ENCODE measurements at regions not wholly inside any gene's neighbourhood (a gene's known extent, or its start where the extent isn't known, plus 50 kb on each side); places are given as distances from the start of the nearest gene placed in this dataset.

DNA sequence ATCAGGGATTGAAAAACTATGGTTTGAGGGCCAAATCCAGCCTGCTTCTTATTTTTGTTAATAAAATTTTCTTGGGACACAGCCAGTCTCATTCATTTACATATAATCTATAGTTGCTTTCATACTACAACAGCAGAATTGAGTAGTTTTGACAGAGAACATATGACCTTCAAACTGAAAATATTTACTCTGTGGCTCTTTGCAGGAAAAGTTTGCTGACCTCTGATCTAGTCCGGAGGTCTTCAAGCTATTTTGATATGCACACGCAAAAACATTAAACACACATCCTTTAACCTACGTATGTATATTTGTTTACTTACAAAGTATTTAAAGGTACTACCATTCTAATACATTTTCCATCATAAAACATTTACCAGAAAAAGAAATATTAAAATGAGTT lies 76.5 kb upstream of the LARGE1 start (continued):
- TF ChIP-seq, protein P1, sequence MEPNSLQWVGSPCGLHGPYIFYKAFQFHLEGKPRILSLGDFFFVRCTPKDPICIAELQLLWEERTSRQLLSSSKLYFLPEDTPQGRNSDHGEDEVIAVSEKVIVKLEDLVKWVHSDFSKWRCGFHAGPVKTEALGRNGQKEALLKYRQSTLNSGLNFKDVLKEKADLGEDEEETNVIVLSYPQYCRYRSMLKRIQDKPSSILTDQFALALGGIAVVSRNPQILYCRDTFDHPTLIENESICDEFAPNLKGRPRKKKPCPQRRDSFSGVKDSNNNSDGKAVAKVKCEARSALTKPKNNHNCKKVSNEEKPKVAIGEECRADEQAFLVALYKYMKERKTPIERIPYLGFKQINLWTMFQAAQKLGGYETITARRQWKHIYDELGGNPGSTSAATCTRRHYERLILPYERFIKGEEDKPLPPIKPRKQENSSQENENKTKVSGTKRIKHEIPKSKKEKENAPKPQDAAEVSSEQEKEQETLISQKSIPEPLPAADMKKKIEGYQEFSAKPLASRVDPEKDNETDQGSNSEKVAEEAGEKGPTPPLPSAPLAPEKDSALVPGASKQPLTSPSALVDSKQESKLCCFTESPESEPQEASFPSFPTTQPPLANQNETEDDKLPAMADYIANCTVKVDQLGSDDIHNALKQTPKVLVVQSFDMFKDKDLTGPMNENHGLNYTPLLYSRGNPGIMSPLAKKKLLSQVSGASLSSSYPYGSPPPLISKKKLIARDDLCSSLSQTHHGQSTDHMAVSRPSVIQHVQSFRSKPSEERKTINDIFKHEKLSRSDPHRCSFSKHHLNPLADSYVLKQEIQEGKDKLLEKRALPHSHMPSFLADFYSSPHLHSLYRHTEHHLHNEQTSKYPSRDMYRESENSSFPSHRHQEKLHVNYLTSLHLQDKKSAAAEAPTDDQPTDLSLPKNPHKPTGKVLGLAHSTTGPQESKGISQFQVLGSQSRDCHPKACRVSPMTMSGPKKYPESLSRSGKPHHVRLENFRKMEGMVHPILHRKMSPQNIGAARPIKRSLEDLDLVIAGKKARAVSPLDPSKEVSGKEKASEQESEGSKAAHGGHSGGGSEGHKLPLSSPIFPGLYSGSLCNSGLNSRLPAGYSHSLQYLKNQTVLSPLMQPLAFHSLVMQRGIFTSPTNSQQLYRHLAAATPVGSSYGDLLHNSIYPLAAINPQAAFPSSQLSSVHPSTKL (CRISPR knock-in tag; IDR thresholded peaks at IDR 0.05), result peak; percentile 58; the same call in 1 of the 2 replicates
- no peak for TF ChIP-seq ZNF432 (CRISPR knock-in tag; IDR thresholded peaks at IDR 0.05; ENCODE audit: borderline replicate concordance)
- TF ChIP-seq, protein P2, sequence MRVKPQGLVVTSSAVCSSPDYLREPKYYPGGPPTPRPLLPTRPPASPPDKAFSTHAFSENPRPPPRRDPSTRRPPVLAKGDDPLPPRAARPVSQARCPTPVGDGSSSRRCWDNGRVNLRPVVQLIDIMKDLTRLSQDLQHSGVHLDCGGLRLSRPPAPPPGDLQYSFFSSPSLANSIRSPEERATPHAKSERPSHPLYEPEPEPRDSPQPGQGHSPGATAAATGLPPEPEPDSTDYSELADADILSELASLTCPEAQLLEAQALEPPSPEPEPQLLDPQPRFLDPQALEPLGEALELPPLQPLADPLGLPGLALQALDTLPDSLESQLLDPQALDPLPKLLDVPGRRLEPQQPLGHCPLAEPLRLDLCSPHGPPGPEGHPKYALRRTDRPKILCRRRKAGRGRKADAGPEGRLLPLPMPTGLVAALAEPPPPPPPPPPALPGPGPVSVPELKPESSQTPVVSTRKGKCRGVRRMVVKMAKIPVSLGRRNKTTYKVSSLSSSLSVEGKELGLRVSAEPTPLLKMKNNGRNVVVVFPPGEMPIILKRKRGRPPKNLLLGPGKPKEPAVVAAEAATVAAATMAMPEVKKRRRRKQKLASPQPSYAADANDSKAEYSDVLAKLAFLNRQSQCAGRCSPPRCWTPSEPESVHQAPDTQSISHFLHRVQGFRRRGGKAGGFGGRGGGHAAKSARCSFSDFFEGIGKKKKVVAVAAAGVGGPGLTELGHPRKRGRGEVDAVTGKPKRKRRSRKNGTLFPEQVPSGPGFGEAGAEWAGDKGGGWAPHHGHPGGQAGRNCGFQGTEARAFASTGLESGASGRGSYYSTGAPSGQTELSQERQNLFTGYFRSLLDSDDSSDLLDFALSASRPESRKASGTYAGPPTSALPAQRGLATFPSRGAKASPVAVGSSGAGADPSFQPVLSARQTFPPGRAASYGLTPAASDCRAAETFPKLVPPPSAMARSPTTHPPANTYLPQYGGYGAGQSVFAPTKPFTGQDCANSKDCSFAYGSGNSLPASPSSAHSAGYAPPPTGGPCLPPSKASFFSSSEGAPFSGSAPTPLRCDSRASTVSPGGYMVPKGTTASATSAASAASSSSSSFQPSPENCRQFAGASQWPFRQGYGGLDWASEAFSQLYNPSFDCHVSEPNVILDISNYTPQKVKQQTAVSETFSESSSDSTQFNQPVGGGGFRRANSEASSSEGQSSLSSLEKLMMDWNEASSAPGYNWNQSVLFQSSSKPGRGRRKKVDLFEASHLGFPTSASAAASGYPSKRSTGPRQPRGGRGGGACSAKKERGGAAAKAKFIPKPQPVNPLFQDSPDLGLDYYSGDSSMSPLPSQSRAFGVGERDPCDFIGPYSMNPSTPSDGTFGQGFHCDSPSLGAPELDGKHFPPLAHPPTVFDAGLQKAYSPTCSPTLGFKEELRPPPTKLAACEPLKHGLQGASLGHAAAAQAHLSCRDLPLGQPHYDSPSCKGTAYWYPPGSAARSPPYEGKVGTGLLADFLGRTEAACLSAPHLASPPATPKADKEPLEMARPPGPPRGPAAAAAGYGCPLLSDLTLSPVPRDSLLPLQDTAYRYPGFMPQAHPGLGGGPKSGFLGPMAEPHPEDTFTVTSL (CRISPR knock-in tag; IDR thresholded peaks at IDR 0.05; ENCODE audit: borderline replicate concordance), result peak; percentile 75; the same call in 1 of the 2 replicates

Measured in HepG2 (cell line).